ENCODE measurements at regions not wholly inside any gene's neighbourhood (a gene's known extent, or its start where the extent isn't known, plus 50 kb on each side); places are given as distances from the start of the nearest gene placed in this dataset.

GRCh38 chr3:144552346-144553057 is 580.9 kb downstream of the DIPK2A start:
- CTCF ChIA-PET, result interaction anchor here (0.6 kb wide), 1 partner anchor 117 kb away, joined by 3 read pairs; no protein-coding TSS in a partner anchor

GRCh38 chr3:144553301-144553700 is 581.7 kb downstream of the DIPK2A start:
- TF ChIP-seq ZNF384 (IDR thresholded peaks at IDR 0.05) (no peak), BHLHE40 (IDR thresholded peaks at IDR 0.05; ENCODE audit: borderline replicate concordance) (no peak), PKNOX1 (IDR thresholded peaks at IDR 0.05) (no peak), FOXK2 (IDR thresholded peaks at IDR 0.05) (no peak), SP1 (IDR thresholded peaks at IDR 0.05) (no peak)
- CTCF ChIA-PET, result no interaction called here
- no peak for DNase-seq (ENCODE audit: extremely low spot score)
- POLR2A ChIA-PET, result no interaction called here

More at GRCh38 chr3:144552346-144553057, 580.9 kb downstream of the DIPK2A start:
- TF ChIP-seq PKNOX1 (IDR thresholded peaks at IDR 0.05), result peak; percentile 56; the same call in 1 of the 2 replicates
- no peak for TF ChIP-seq L3MBTL2 (conservative IDR thresholded peaks at IDR 0.05)
- TF ChIP-seq HDGF (IDR thresholded peaks at IDR 0.05; ENCODE audit: borderline replicate concordance), result no peak
- no peak for TF ChIP-seq TARDBP (IDR thresholded peaks at IDR 0.05)
- TF ChIP-seq FOXA1 (IDR thresholded peaks at IDR 0.05), result no peak
- TF ChIP-seq NFRKB (IDR thresholded peaks at IDR 0.05), result no peak
- POLR2A ChIA-PET, result no interaction called here
- no peak for DNase-seq (ENCODE audit: extremely low spot score)

- CTCF ChIA-PET, result no interaction called here
- no peak for TF ChIP-seq SP1 (IDR thresholded peaks at IDR 0.05)
- TF ChIP-seq TARDBP (IDR thresholded peaks at IDR 0.05), result no peak
- TF ChIP-seq FOXK2 (IDR thresholded peaks at IDR 0.05), result no peak
- TF ChIP-seq PKNOX1 (IDR thresholded peaks at IDR 0.05), result no peak
- no peak for TF ChIP-seq FOXA1 (IDR thresholded peaks at IDR 0.05)
- no peak for TF ChIP-seq CTBP1 (IDR thresholded peaks at IDR 0.05; ENCODE audit: borderline replicate concordance)
- TF ChIP-seq BHLHE40 (IDR thresholded peaks at IDR 0.05; ENCODE audit: borderline replicate concordance), result no peak
- no peak for TF ChIP-seq SUZ12 (IDR thresholded peaks at IDR 0.05)
- TF ChIP-seq HDGF (IDR thresholded peaks at IDR 0.05; ENCODE audit: borderline replicate concordance), result no peak
- TF ChIP-seq FOXM1 (IDR thresholded peaks at IDR 0.05; ENCODE audit: borderline replicate concordance), result no peak
- TF ChIP-seq L3MBTL2 (conservative IDR thresholded peaks at IDR 0.05), result no peak
- TF ChIP-seq ARNT (IDR thresholded peaks at IDR 0.05), result no peak
- no peak for TF ChIP-seq LEF1 (IDR thresholded peaks at IDR 0.05; ENCODE audit: borderline replicate concordance)
- no peak for TF ChIP-seq NFRKB (IDR thresholded peaks at IDR 0.05)
- no peak for TF ChIP-seq ZNF384 (IDR thresholded peaks at IDR 0.05)
These were observed 583.3 kb downstream of the DIPK2A start for GRCh38 chr3:144554889-144555288.

GRCh38 chr3:144556392-144556791 is 584.8 kb downstream of the DIPK2A start:
- no peak for TF ChIP-seq PKNOX1 (IDR thresholded peaks at IDR 0.05)
- POLR2A ChIA-PET, result no interaction called here
- CTCF ChIA-PET, result no interaction called here
- DNase-seq (ENCODE audit: extremely low spot score), result no peak

More at GRCh38 chr3:144554889-144555288, 583.3 kb downstream of the DIPK2A start:
- DNase-seq (ENCODE audit: extremely low spot score), result no peak
- POLR2A ChIA-PET, result no interaction called here

- DNase-seq (ENCODE audit: extremely low spot score), result no peak
- ChIA-PET POLR2A (no interaction called here), CTCF (no interaction called here)
- TF ChIP-seq SUZ12 (IDR thresholded peaks at IDR 0.05) (no peak), FOXA1 (IDR thresholded peaks at IDR 0.05) (no peak), SP1 (IDR thresholded peaks at IDR 0.05) (no peak), HDGF (IDR thresholded peaks at IDR 0.05; ENCODE audit: borderline replicate concordance) (no peak), PKNOX1 (IDR thresholded peaks at IDR 0.05) (no peak), ARNT (IDR thresholded peaks at IDR 0.05) (no peak), CTBP1 (IDR thresholded peaks at IDR 0.05; ENCODE audit: borderline replicate concordance) (no peak), BHLHE40 (IDR thresholded peaks at IDR 0.05; ENCODE audit: borderline replicate concordance) (no peak), TARDBP (IDR thresholded peaks at IDR 0.05) (no peak), LEF1 (IDR thresholded peaks at IDR 0.05; ENCODE audit: borderline replicate concordance) (no peak), ZNF384 (IDR thresholded peaks at IDR 0.05) (no peak), FOXM1 (IDR thresholded peaks at IDR 0.05; ENCODE audit: borderline replicate concordance) (no peak), NFRKB (IDR thresholded peaks at IDR 0.05) (no peak), L3MBTL2 (conservative IDR thresholded peaks at IDR 0.05) (no peak), ELF4 (IDR thresholded peaks at IDR 0.05) (no peak), FOXK2 (IDR thresholded peaks at IDR 0.05) (no peak)
These were observed 585.9 kb downstream of the DIPK2A start for GRCh38 chr3:144557515-144557914.

- POLR2A ChIA-PET, result no interaction called here
- CTCF ChIA-PET, result no interaction called here
- no peak for DNase-seq (ENCODE audit: extremely low spot score)
- TF ChIP-seq PKNOX1 (IDR thresholded peaks at IDR 0.05) (no peak), ZNF384 (IDR thresholded peaks at IDR 0.05) (no peak), FOXM1 (IDR thresholded peaks at IDR 0.05; ENCODE audit: borderline replicate concordance) (no peak), CTBP1 (IDR thresholded peaks at IDR 0.05; ENCODE audit: borderline replicate concordance) (no peak), FOXA1 (IDR thresholded peaks at IDR 0.05) (no peak), SUZ12 (IDR thresholded peaks at IDR 0.05) (no peak), LEF1 (IDR thresholded peaks at IDR 0.05; ENCODE audit: borderline replicate concordance) (no peak), BHLHE40 (IDR thresholded peaks at IDR 0.05; ENCODE audit: borderline replicate concordance) (no peak), ARNT (IDR thresholded peaks at IDR 0.05) (no peak), NFRKB (IDR thresholded peaks at IDR 0.05) (no peak), HDGF (IDR thresholded peaks at IDR 0.05; ENCODE audit: borderline replicate concordance) (no peak), L3MBTL2 (conservative IDR thresholded peaks at IDR 0.05) (no peak), FOXK2 (IDR thresholded peaks at IDR 0.05) (no peak), SP1 (IDR thresholded peaks at IDR 0.05) (no peak), TARDBP (IDR thresholded peaks at IDR 0.05) (no peak), ELF4 (IDR thresholded peaks at IDR 0.05) (no peak)
These were observed 592.4 kb downstream of the DIPK2A start for GRCh38 chr3:144564011-144564410.
